HEK293 (cell line): ENCODE measurements at regions not wholly inside any gene's neighbourhood (a gene's known extent, or its start where the extent isn't known, plus 50 kb on each side); places are given as distances from the start of the nearest gene placed in this dataset.

Source experiments
- CTCF ChIA-PET: fragments of 350-600 bp; formaldehyde crosslinking; extraction: SDS; loops from one replicate; lab custom pipeline; 2021; ENCODE audit warnings: antibody characterized with exemption; lab: Yijun Ruan, JAX
- POLR2A ChIA-PET: fragments of 300-600 bp; formaldehyde crosslinking; extraction: SDS; loops from one replicate; lab custom pipeline; 2020; ENCODE audit warnings: antibody characterized with exemption, inconsistent platforms; lab: Yijun Ruan, JAX
- H3K27ac ChIP-seq: fragments of 200-500 bp; sonication (Bioruptor generic); 2 replicates; pipeline ENCODE4 v1.5.1; 2014; ENCODE audit warnings: low read depth, low read length, control low read depth, inconsistent platforms; ENCODE audit errors: extremely low read depth
- H3K36me3 ChIP-seq, 2 experiments: fragments of 200-500 bp in 1 of 2; sonication (Bioruptor generic) in 1 of 2; 1 replicate in 1 of 2; 2 replicates in 1 of 2; pipeline ENCODE4 v1.5.1; 2014 to 2017; ENCODE audit warnings: inconsistent platforms in 2 of 2, low read length in 2 of 2; ENCODE audit not compliant: control insufficient read depth in 2 of 2, insufficient read depth in 1 of 2
- H3K4me1 ChIP-seq: fragments of 200-500 bp; sonication (Bioruptor generic); 2 replicates; pipeline ENCODE4 v1.5.1; 2014; ENCODE audit warnings: mild to moderate bottlenecking, low read length, inconsistent platforms; ENCODE audit not compliant: control insufficient read depth, insufficient read depth
- H3K4me3 ChIP-seq: 2 replicates; pipeline ENCODE4 v1.5.1; 2011; ENCODE audit warnings: low read depth, mild to moderate bottlenecking, control low read depth, low read length, moderate library complexity
- H3K9me3 ChIP-seq: fragments of 200-500 bp; sonication (Bioruptor generic); 2 replicates; pipeline ENCODE4 v1.5.1; 2014; ENCODE audit warnings: low read depth, low read length, inconsistent platforms; ENCODE audit not compliant: control insufficient read depth, insufficient read depth
- HOXC10 ChIP-seq: sonication (generic); formaldehyde crosslinking; IDR thresholded peaks from 2 replicates; pipeline ENCODE4 v1.8.1; 2023; ENCODE audit warnings: mild to moderate bottlenecking, missing genetic modification reagents
- IKZF3 ChIP-seq: fragments of 450-650 bp; IDR thresholded peaks from 2 replicates; pipeline ENCODE4 v1.5.0; 2018; ENCODE audit warnings: missing biosample characterization, mild to moderate bottlenecking, missing genetic modification characterization, moderate library complexity
- KLF8 ChIP-seq: fragments of 450-650 bp; formaldehyde crosslinking; IDR thresholded peaks from 2 replicates; pipeline ENCODE4 v1.5.1; 2016; ENCODE audit warnings: missing biosample characterization, missing genetic modification characterization
- SETDB1 ChIP-seq: IDR thresholded peaks from one replicate; pipeline ENCODE4 v1.6.1; 2017; ENCODE audit warnings: mild to moderate bottlenecking, low read length, moderate library complexity, mixed read lengths; ENCODE audit not compliant: insufficient read length
- SP3 ChIP-seq: fragments of 450-650 bp; formaldehyde crosslinking; IDR thresholded peaks from 2 replicates; pipeline ENCODE4 v1.5.1; 2016; ENCODE audit warnings: missing biosample characterization, missing genetic modification characterization
- WT1 ChIP-seq: fragments of 450-650 bp; formaldehyde crosslinking; IDR thresholded peaks from 2 replicates; pipeline ENCODE4 v1.5.1; 2016; ENCODE audit warnings: missing biosample characterization, missing genetic modification characterization
- ZBTB44 ChIP-seq: fragments of 450-650 bp; IDR thresholded peaks from 2 replicates; pipeline ENCODE4 v1.5.1; 2018; ENCODE audit warnings: missing biosample characterization, mild to moderate bottlenecking, missing genetic modification characterization
- ZBTB49 ChIP-seq: fragments of 450-650 bp; formaldehyde crosslinking; IDR thresholded peaks from 2 replicates; pipeline ENCODE4 v1.5.1; 2016; ENCODE audit warnings: missing biosample characterization, missing genetic modification characterization, low read depth
- ZIC2 ChIP-seq: fragments of 450-650 bp; formaldehyde crosslinking; IDR thresholded peaks from 2 replicates; pipeline ENCODE4 v1.5.1; 2016; ENCODE audit warnings: missing biosample characterization, missing genetic modification characterization
- ZNF202 ChIP-seq: fragments of 450-650 bp; formaldehyde crosslinking; IDR thresholded peaks from 2 replicates; pipeline ENCODE4 v1.5.1; 2016; ENCODE audit warnings: missing biosample characterization, missing genetic modification characterization, borderline replicate concordance
- ZNF221 ChIP-seq: fragments of 450-650 bp; formaldehyde crosslinking; IDR thresholded peaks from 2 replicates; pipeline ENCODE4 v1.5.1; 2017; ENCODE audit warnings: missing biosample characterization, missing genetic modification characterization, borderline replicate concordance
- ZNF335 ChIP-seq: fragments of 450-650 bp; formaldehyde crosslinking; conservative IDR thresholded peaks from 2 replicates; pipeline ENCODE4 v1.5.1; 2016; ENCODE audit warnings: missing biosample characterization, missing genetic modification characterization
- ZNF555 ChIP-seq: fragments of 450-650 bp; formaldehyde crosslinking; conservative IDR thresholded peaks from 2 replicates; pipeline ENCODE4 v1.5.1; 2017; ENCODE audit warnings: missing biosample characterization, mild to moderate bottlenecking, missing genetic modification characterization, inconsistent platforms
- ZNF837 ChIP-seq: fragments of 450-650 bp; formaldehyde crosslinking; IDR thresholded peaks from 2 replicates; pipeline ENCODE4 v1.5.1; 2016; ENCODE audit warnings: missing biosample characterization, missing genetic modification characterization
- ZSCAN16 ChIP-seq: fragments of 450-650 bp; formaldehyde crosslinking; IDR thresholded peaks from 2 replicates; pipeline ENCODE4 v1.5.1; 2016; ENCODE audit warnings: missing biosample characterization, missing genetic modification characterization
- ZSCAN5A ChIP-seq: fragments of 450-650 bp; formaldehyde crosslinking; IDR thresholded peaks from 2 replicates; pipeline ENCODE4 v1.5.1; 2016; ENCODE audit warnings: missing biosample characterization, missing genetic modification characterization
- TF ChIP-seq, protein P1 (sequence below): IDR thresholded peaks from 2 replicates; pipeline ENCODE4 v1.6.1; 2011; ENCODE audit warnings: mild to moderate bottlenecking, low read depth, low read length, borderline replicate concordance
- TF ChIP-seq, protein P2 (sequence below): fragments of 450-650 bp; formaldehyde crosslinking; IDR thresholded peaks from 2 replicates; pipeline ENCODE4 v1.5.1; 2016; ENCODE audit warnings: missing biosample characterization, missing genetic modification characterization
- TF ChIP-seq, protein P3 (sequence below): fragments of 450-650 bp; formaldehyde crosslinking; IDR thresholded peaks from 2 replicates; pipeline ENCODE4 v1.5.1; 2016; ENCODE audit warnings: missing biosample characterization, missing genetic modification characterization, borderline replicate concordance

DNA sequence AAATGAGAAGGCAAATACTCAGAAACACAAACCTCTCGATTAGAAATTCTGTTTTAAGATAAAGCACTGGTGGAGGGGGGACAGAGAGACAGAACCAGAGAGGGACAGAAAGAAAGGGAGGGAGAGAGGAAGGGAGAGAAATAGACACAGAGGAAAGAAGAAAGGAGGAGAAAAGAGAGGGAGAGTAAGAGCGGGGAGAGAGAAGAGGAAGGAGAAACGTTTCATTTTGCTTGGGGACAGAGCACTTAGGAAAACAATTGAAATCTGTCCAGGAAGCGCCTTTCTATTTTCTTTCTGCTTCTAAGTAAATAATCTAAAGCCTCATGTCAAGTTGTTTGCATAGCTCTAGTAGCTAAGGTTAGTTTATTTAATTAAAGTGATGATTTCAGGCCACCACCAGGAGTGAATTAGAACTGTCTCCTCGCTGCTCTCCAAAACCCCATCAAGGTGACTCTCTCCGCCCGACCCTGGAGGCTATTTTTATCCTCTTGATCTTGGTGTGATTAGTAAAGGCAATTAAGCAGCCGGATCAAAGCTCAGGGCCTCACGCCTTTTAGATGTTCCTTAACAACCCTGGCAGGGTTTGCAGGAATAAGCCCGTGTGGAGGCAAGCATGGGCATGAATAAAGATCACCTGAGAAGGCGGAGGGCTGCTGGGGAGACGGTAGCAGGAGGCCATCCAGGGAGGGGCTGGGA lies 73.4 kb upstream of the INSIG1 start (continued):
- TF ChIP-seq ZNF335 (tag by site-specific recombination) (0 out of 2 replicates have a peak, but pooled peaks have one; percentile 23), ZBTB44 (no peak), ZNF555 (no peak), KLF8 (tag by site-specific recombination) (no peak), IKZF3 (tag by site-specific recombination) (0 out of 2 replicates have a peak, but pooled peaks have one; percentile 17)

GRCh38 chr7:155225095-155225494 lies 72.6 kb upstream of the INSIG1 start:
- TF ChIP-seq ZSCAN16 (tag by site-specific recombination) (no peak), ZNF837 (tag by site-specific recombination) (no peak), HOXC10 (CRISPR knock-in tag) (no peak), WT1 (no peak)
- TF ChIP-seq, protein P1, sequence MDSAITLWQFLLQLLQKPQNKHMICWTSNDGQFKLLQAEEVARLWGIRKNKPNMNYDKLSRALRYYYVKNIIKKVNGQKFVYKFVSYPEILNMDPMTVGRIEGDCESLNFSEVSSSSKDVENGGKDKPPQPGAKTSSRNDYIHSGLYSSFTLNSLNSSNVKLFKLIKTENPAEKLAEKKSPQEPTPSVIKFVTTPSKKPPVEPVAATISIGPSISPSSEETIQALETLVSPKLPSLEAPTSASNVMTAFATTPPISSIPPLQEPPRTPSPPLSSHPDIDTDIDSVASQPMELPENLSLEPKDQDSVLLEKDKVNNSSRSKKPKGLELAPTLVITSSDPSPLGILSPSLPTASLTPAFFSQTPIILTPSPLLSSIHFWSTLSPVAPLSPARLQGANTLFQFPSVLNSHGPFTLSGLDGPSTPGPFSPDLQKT: no peak
- no peak overlapping the region; the same call in 1 of the 2 replicates for H3K27ac ChIP-seq
- no peaks in the 10 kb centered on the region for H3K36me3 ChIP-seq
- H3K4me3 ChIP-seq: no peak overlapping the region
- H3K4me1 ChIP-seq: peaks cover 13% of the 10 kb centered on the region; the same call in 1 of the 2 replicates
- CTCF ChIA-PET: interaction anchor here (1.6 kb wide), 1 partner anchor 120 kb away, joined by 8 read pairs; no protein-coding TSS in a partner anchor
- H3K9me3 ChIP-seq: no peaks in the 10 kb centered on the region
- POLR2A ChIA-PET: interaction anchor here (0.9 kb wide), 1 partner anchor 20 kb away, joined by 3 read pairs; no protein-coding TSS in a partner anchor

DNA sequence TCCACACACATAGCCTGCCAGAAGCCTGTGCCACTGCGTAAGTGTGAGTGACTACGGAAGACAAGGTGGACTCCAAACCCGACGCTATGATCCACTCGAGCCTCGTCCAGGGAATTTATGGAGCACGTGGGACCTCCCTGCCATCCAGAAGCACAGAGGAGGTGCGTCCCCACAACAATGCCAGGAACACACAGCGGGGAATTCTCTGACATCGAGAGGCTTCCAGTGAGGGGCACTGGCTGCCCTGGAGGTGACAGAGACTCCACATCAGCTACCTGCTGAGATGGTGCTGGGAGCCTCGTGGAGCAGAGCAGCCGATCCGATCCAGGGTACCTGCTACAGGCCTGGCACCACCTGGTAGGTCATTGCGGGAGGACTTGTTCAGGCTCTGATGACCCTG lies 72.2 kb upstream of the INSIG1 start:
- Histone ChIP-seq H3K27ac (no peak overlapping the region), H3K4me1 (peaks cover 13% of the 10 kb centered on the region; the same call in 1 of the 2 replicates), H3K4me3 (no peak overlapping the region), H3K9me3 (no peaks in the 10 kb centered on the region), H3K36me3 (no peaks in the 10 kb centered on the region)
- ChIA-PET CTCF (no interaction called here), POLR2A (no interaction called here)
- TF ChIP-seq SP3 (tag by site-specific recombination): no peak
- TF ChIP-seq ZNF202 (tag by site-specific recombination): no peak
- TF ChIP-seq ZNF221 (tag by site-specific recombination): no peak
- TF ChIP-seq, protein P2, sequence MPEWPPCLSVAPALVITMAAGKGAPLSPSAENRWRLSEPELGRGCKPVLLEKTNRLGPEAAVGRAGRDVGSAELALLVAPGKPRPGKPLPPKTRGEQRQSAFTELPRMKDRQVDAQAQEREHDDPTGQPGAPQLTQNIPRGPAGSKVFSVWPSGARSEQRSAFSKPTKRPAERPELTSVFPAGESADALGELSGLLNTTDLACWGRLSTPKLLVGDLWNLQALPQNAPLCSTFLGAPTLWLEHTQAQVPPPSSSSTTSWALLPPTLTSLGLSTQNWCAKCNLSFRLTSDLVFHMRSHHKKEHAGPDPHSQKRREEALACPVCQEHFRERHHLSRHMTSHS: no peak
- TF ChIP-seq SETDB1: no peak
- TF ChIP-seq ZSCAN5A: no peak
- TF ChIP-seq, protein P3, sequence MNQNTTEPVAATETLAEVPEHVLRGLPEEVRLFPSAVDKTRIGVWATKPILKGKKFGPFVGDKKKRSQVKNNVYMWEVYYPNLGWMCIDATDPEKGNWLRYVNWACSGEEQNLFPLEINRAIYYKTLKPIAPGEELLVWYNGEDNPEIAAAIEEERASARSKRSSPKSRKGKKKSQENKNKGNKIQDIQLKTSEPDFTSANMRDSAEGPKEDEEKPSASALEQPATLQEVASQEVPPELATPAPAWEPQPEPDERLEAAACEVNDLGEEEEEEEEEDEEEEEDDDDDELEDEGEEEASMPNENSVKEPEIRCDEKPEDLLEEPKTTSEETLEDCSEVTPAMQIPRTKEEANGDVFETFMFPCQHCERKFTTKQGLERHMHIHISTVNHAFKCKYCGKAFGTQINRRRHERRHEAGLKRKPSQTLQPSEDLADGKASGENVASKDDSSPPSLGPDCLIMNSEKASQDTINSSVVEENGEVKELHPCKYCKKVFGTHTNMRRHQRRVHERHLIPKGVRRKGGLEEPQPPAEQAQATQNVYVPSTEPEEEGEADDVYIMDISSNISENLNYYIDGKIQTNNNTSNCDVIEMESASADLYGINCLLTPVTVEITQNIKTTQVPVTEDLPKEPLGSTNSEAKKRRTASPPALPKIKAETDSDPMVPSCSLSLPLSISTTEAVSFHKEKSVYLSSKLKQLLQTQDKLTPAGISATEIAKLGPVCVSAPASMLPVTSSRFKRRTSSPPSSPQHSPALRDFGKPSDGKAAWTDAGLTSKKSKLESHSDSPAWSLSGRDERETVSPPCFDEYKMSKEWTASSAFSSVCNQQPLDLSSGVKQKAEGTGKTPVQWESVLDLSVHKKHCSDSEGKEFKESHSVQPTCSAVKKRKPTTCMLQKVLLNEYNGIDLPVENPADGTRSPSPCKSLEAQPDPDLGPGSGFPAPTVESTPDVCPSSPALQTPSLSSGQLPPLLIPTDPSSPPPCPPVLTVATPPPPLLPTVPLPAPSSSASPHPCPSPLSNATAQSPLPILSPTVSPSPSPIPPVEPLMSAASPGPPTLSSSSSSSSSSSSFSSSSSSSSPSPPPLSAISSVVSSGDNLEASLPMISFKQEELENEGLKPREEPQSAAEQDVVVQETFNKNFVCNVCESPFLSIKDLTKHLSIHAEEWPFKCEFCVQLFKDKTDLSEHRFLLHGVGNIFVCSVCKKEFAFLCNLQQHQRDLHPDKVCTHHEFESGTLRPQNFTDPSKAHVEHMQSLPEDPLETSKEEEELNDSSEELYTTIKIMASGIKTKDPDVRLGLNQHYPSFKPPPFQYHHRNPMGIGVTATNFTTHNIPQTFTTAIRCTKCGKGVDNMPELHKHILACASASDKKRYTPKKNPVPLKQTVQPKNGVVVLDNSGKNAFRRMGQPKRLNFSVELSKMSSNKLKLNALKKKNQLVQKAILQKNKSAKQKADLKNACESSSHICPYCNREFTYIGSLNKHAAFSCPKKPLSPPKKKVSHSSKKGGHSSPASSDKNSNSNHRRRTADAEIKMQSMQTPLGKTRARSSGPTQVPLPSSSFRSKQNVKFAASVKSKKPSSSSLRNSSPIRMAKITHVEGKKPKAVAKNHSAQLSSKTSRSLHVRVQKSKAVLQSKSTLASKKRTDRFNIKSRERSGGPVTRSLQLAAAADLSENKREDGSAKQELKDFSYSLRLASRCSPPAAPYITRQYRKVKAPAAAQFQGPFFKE (tag by site-specific recombination): no peak
- TF ChIP-seq ZBTB49 (tag by site-specific recombination): no peak
- TF ChIP-seq ZIC2 (tag by site-specific recombination): peak; percentile 37; the same call in 1 of the 2 replicates
